ENCODE measurements at regions not wholly inside any gene's neighbourhood (a gene's known extent, or its start where the extent isn't known, plus 50 kb on each side); places are given as distances from the start of the nearest gene placed in this dataset.

GRCh38 chr12:19572920-19573558 lies 133.7 kb downstream of the AEBP2 start:
- peaks cover 4% of the 10 kb centered on the region for H3K4me1 ChIP-seq (ENCODE audit: control insufficient read depth, insufficient read depth, low read length)
- H3K27ac ChIP-seq (ENCODE audit: low read depth, low read length) = no peak overlapping the region
- DNase-seq (ENCODE audit: low read depth in 4 of 6, low spot score in 6 of 6) = peak in 1 of 6 donors; percentile 7
- WGBS (ENCODE audit: insufficient coverage) = 66% methylated on average over 16 of the region's 16 CpGs
- H3K4me3 ChIP-seq (ENCODE audit: low read depth, low read length) = no peak overlapping the region
- no peaks in the 10 kb centered on the region for H3K27me3 ChIP-seq (ENCODE audit: control insufficient read depth, insufficient read depth, low read length)
- H3K9me3 ChIP-seq (ENCODE audit: control insufficient read depth, insufficient read depth, low read length) = no peaks in the 10 kb centered on the region
- no peaks in the 10 kb centered on the region for H3K36me3 ChIP-seq (ENCODE audit: control insufficient read depth, insufficient read depth, low read length)

- Histone ChIP-seq H3K4me3 (ENCODE audit: low read depth, low read length) (no peak overlapping the region), H3K27me3 (ENCODE audit: control insufficient read depth, insufficient read depth, low read length) (no peaks in the 10 kb centered on the region), H3K36me3 (ENCODE audit: control insufficient read depth, insufficient read depth, low read length) (no peaks in the 10 kb centered on the region), H3K4me1 (ENCODE audit: control insufficient read depth, insufficient read depth, low read length) (peaks cover 4% of the 10 kb centered on the region), H3K27ac (ENCODE audit: low read depth, low read length) (no peak overlapping the region), H3K9me3 (ENCODE audit: control insufficient read depth, insufficient read depth, low read length) (no peaks in the 10 kb centered on the region)
- DNase-seq (ENCODE audit: low read depth in 4 of 6, low spot score in 6 of 6) = no peak
- 92% methylated on average over 9 of the region's 11 CpGs for whole genome bisulfite sequencing (ENCODE audit: insufficient coverage)
Measured at GRCh38 chr12:19573866-19574265, 134.6 kb downstream of the AEBP2 start.

GRCh38 chr12:19574601-19575000 lies 135.3 kb downstream of the AEBP2 start:
- H3K27ac ChIP-seq (ENCODE audit: low read depth, low read length) = no peak overlapping the region
- H3K4me1 ChIP-seq (ENCODE audit: control insufficient read depth, insufficient read depth, low read length) = peaks cover 4% of the 10 kb centered on the region
- H3K27me3 ChIP-seq (ENCODE audit: control insufficient read depth, insufficient read depth, low read length) = no peaks in the 10 kb centered on the region
- no peak for DNase-seq (ENCODE audit: low read depth in 4 of 6, low spot score in 6 of 6)
- H3K9me3 ChIP-seq (ENCODE audit: control insufficient read depth, insufficient read depth, low read length) = no peaks in the 10 kb centered on the region
- no peak overlapping the region for H3K4me3 ChIP-seq (ENCODE audit: low read depth, low read length)
- H3K36me3 ChIP-seq (ENCODE audit: control insufficient read depth, insufficient read depth, low read length) = no peaks in the 10 kb centered on the region

GRCh38 chr12:19575337-19576243 lies 136.3 kb downstream of the AEBP2 start:
- 78% methylated on average over 2 of the region's 5 CpGs for WGBS (ENCODE audit: insufficient coverage)
- Histone ChIP-seq H3K36me3 (ENCODE audit: control insufficient read depth, insufficient read depth, low read length) (no peaks in the 10 kb centered on the region), H3K9me3 (ENCODE audit: control insufficient read depth, insufficient read depth, low read length) (no peaks in the 10 kb centered on the region), H3K27ac (ENCODE audit: low read depth, low read length) (peak overlapping the region; percentile 75), H3K4me3 (ENCODE audit: low read depth, low read length) (no peak overlapping the region), H3K4me1 (ENCODE audit: control insufficient read depth, insufficient read depth, low read length) (peaks cover 4% of the 10 kb centered on the region), H3K27me3 (ENCODE audit: control insufficient read depth, insufficient read depth, low read length) (no peaks in the 10 kb centered on the region)
- DNase-seq (ENCODE audit: low read depth in 4 of 6, low spot score in 6 of 6) = peak in 2 of 6 donors; percentile 47 to 56

GRCh38 chr12:19576506-19577280 lies 137.4 kb downstream of the AEBP2 start:
- Histone ChIP-seq H3K27me3 (ENCODE audit: control insufficient read depth, insufficient read depth, low read length) (no peaks in the 10 kb centered on the region), H3K9me3 (ENCODE audit: control insufficient read depth, insufficient read depth, low read length) (no peaks in the 10 kb centered on the region), H3K4me3 (ENCODE audit: low read depth, low read length) (no peak overlapping the region), H3K27ac (ENCODE audit: low read depth, low read length) (no peak overlapping the region), H3K36me3 (ENCODE audit: control insufficient read depth, insufficient read depth, low read length) (no peaks in the 10 kb centered on the region), H3K4me1 (ENCODE audit: control insufficient read depth, insufficient read depth, low read length) (peaks cover 4% of the 10 kb centered on the region)
- no CpG with 5 or more reads among the region's 2 CpGs for WGBS (ENCODE audit: insufficient coverage)
- peak in 1 of 6 donors; percentile 20 for DNase-seq (ENCODE audit: low read depth in 4 of 6, low spot score in 6 of 6)

- peaks cover 4% of the 10 kb centered on the region for H3K4me1 ChIP-seq (ENCODE audit: control insufficient read depth, insufficient read depth, low read length)
- no peaks in the 10 kb centered on the region for H3K27me3 ChIP-seq (ENCODE audit: control insufficient read depth, insufficient read depth, low read length)
- H3K36me3 ChIP-seq (ENCODE audit: control insufficient read depth, insufficient read depth, low read length) = no peaks in the 10 kb centered on the region
- no peaks in the 10 kb centered on the region for H3K9me3 ChIP-seq (ENCODE audit: control insufficient read depth, insufficient read depth, low read length)
- no peak for DNase-seq (ENCODE audit: low read depth in 4 of 6, low spot score in 6 of 6)
- no peak overlapping the region for H3K27ac ChIP-seq (ENCODE audit: low read depth, low read length)
- no peak overlapping the region for H3K4me3 ChIP-seq (ENCODE audit: low read depth, low read length)
Measured at GRCh38 chr12:19577281-19577530, 137.9 kb downstream of the AEBP2 start.

- WGBS (ENCODE audit: insufficient coverage) = 100% methylated on average over 3 of the region's 4 CpGs
- H3K27ac ChIP-seq (ENCODE audit: low read depth, low read length) = no peak overlapping the region
- no peaks in the 10 kb centered on the region for H3K27me3 ChIP-seq (ENCODE audit: control insufficient read depth, insufficient read depth, low read length)
- peaks cover 9% of the 10 kb centered on the region for H3K9me3 ChIP-seq (ENCODE audit: control insufficient read depth, insufficient read depth, low read length)
- H3K4me3 ChIP-seq (ENCODE audit: low read depth, low read length) = no peak overlapping the region
- H3K36me3 ChIP-seq (ENCODE audit: control insufficient read depth, insufficient read depth, low read length) = no peaks in the 10 kb centered on the region
- no peak for DNase-seq (ENCODE audit: low read depth in 4 of 6, low spot score in 6 of 6)
- no peaks in the 10 kb centered on the region for H3K4me1 ChIP-seq (ENCODE audit: control insufficient read depth, insufficient read depth, low read length)
Measured at GRCh38 chr12:19584732-19585131, 145.4 kb downstream of the AEBP2 start.

- Histone ChIP-seq H3K27me3 (ENCODE audit: control insufficient read depth, insufficient read depth, low read length) (no peaks in the 10 kb centered on the region), H3K9me3 (ENCODE audit: control insufficient read depth, insufficient read depth, low read length) (peaks cover 3% of the 10 kb centered on the region), H3K4me3 (ENCODE audit: low read depth, low read length) (no peak overlapping the region), H3K4me1 (ENCODE audit: control insufficient read depth, insufficient read depth, low read length) (no peaks in the 10 kb centered on the region), H3K27ac (ENCODE audit: low read depth, low read length) (no peak overlapping the region), H3K36me3 (ENCODE audit: control insufficient read depth, insufficient read depth, low read length) (no peaks in the 10 kb centered on the region)
- DNase-seq (ENCODE audit: low read depth in 4 of 6, low spot score in 6 of 6) = no peak
- no CpG with 5 or more reads among the region's 5 CpGs for WGBS (ENCODE audit: insufficient coverage)
Measured at GRCh38 chr12:19588951-19589350, 149.7 kb downstream of the AEBP2 start.

GRCh38 chr12:19591951-19592350 lies 152.7 kb downstream of the AEBP2 start:
- no peaks in the 10 kb centered on the region for H3K9me3 ChIP-seq (ENCODE audit: control insufficient read depth, insufficient read depth, low read length)
- no peaks in the 10 kb centered on the region for H3K4me1 ChIP-seq (ENCODE audit: control insufficient read depth, insufficient read depth, low read length)
- H3K36me3 ChIP-seq (ENCODE audit: control insufficient read depth, insufficient read depth, low read length) = no peaks in the 10 kb centered on the region
- no peaks in the 10 kb centered on the region for H3K27me3 ChIP-seq (ENCODE audit: control insufficient read depth, insufficient read depth, low read length)
- no peak overlapping the region for H3K4me3 ChIP-seq (ENCODE audit: low read depth, low read length)
- no peak for DNase-seq (ENCODE audit: low read depth in 4 of 6, low spot score in 6 of 6)
- WGBS (ENCODE audit: insufficient coverage) = no CpG with 5 or more reads among the region's 3 CpGs
- H3K27ac ChIP-seq (ENCODE audit: low read depth, low read length) = no peak overlapping the region

All from spinal cord (tissue), 9 donors.